AG04450 (cell line): ENCODE measurements at regions not wholly inside any gene's neighbourhood (a gene's known extent, or its start where the extent isn't known, plus 50 kb on each side); places are given as distances from the start of the nearest gene placed in this dataset.

Experiments used
- CTCF ChIA-PET: fragments of 300-600, 350-600 bp; formaldehyde crosslinking; extraction: SDS; loops from one replicate; lab custom pipeline; 2022; ENCODE audit warnings: antibody characterized with exemption, inconsistent platforms; lab: Charles Lee
- POLR2A ChIA-PET: fragments of 350-600 bp; formaldehyde crosslinking; extraction: SDS; loops from one replicate; lab custom pipeline; 2021; ENCODE audit warnings: antibody characterized with exemption, inconsistent platforms; lab: Yijun Ruan, JAX
- DNase-seq: peaks from one replicate; pipeline ENCODE4 v3.0.0-alpha.2; 2011; ENCODE audit warnings: low read depth, low spot score
- H3K27ac ChIP-seq: one replicate; pipeline ENCODE4 v1.5.1; 2012; ENCODE audit warnings: low read depth, low read length, control low read depth
- H3K27me3 ChIP-seq: one replicate; pipeline ENCODE4 v1.6.0; 2012; ENCODE audit warnings: low read length; ENCODE audit not compliant: control insufficient read depth, insufficient read depth
- H3K4me3 ChIP-seq: 2 replicates; pipeline ENCODE4 v1.5.1; 2011; ENCODE audit warnings: mild to moderate bottlenecking, low read depth, low read length, control low read depth
- H3K9me3 ChIP-seq: 2 replicates; pipeline ENCODE4 v1.5.1; 2012; ENCODE audit warnings: low read length; ENCODE audit not compliant: control insufficient read depth, insufficient read depth
- TF ChIP-seq, protein P1 (sequence below): IDR thresholded peaks from 2 replicates; pipeline ENCODE4 v1.5.1; 2011; ENCODE audit warnings: low read depth, low read length, control low read depth, inconsistent platforms

DNA sequence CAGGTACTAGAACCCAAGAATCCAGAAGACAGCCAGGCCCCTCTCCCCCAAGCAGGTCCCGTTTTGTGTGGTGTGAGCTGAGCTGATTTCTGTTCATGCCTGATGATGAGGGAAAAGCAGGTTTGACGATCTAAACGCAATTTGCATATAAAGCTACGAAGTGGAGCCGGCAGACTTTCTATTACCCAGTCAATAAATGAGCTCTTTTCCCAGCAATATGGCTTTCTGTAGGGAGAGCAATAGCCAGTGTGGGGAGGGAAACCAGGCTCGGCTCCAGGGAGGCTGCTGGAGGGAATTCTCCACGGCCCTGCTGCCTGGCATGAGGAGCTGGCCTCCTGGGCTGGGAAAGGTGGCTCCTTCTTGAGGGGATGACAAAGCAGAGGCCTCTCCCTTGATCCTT lies 140.7 kb upstream of the AJAP1 start:
- TF ChIP-seq, protein P1, sequence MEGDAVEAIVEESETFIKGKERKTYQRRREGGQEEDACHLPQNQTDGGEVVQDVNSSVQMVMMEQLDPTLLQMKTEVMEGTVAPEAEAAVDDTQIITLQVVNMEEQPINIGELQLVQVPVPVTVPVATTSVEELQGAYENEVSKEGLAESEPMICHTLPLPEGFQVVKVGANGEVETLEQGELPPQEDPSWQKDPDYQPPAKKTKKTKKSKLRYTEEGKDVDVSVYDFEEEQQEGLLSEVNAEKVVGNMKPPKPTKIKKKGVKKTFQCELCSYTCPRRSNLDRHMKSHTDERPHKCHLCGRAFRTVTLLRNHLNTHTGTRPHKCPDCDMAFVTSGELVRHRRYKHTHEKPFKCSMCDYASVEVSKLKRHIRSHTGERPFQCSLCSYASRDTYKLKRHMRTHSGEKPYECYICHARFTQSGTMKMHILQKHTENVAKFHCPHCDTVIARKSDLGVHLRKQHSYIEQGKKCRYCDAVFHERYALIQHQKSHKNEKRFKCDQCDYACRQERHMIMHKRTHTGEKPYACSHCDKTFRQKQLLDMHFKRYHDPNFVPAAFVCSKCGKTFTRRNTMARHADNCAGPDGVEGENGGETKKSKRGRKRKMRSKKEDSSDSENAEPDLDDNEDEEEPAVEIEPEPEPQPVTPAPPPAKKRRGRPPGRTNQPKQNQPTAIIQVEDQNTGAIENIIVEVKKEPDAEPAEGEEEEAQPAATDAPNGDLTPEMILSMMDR = no peak
- Histone ChIP-seq H3K4me3 (no peak overlapping the region), H3K27me3 (no peaks in the 10 kb centered on the region), H3K9me3 (peaks cover 93% of the 10 kb centered on the region), H3K27ac (no peak overlapping the region)
- DNase-seq = no peak
- CTCF ChIA-PET = no interaction called here
- POLR2A ChIA-PET = no interaction called here

DNA sequence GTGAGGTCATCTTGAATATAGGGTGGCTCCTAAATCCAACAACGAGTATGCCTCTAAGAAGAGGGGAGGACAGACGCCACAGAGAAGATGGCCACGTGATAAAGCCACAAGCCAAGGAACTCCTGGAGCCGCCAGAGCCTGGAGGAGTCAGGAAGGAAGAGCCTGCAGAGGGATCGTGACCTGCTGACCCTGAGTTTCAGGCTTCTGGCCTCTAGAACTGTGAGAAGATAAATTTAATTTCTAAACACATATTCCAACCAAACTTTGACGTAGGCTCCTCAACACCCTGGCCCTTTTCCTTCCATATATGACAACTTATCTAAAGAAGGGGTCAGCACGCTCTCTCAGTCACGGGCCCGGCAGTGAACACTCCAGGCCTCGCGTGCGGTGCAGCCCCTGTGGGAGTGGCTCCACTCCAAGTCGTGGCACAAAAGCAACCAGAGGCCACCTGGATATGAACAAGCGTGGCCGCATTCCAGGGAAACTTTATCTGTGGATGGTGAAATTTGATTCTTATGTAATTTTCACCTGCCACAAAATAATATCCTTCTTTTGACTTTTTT lies 138.6 kb upstream of the AJAP1 start:
- Histone ChIP-seq H3K9me3 (peaks cover 92% of the 10 kb centered on the region), H3K4me3 (no peak overlapping the region), H3K27ac (no peak overlapping the region), H3K27me3 (no peaks in the 10 kb centered on the region)
- ChIA-PET POLR2A (no interaction called here), CTCF (no interaction called here)
- DNase-seq = no peak
- TF ChIP-seq, protein P1 = no peak

DNA sequence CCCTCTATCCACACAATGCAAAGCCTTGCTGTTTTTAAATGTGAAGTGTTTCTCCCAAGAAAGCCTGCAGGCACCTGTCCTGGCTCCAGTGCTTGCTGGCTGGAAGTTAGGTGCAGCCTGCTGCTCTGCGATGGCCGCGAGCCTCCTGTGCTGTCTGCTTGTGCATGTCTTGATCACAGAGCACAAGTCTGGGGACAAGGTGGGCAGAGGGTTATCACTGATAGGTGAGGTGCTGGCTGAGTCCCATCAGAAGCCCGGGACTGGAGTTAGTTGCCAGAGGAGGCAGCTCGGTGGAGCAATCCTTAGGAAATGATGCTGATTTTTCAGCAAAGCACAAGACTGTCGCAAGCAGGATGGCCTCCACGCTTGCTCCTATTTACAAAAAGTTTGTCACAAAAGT lies 137.8 kb upstream of the AJAP1 start:
- H3K4me3 ChIP-seq = no peak overlapping the region
- TF ChIP-seq, protein P1 = no peak
- no peaks in the 10 kb centered on the region for H3K27me3 ChIP-seq
- ChIA-PET CTCF (no interaction called here), POLR2A (no interaction called here)
- H3K9me3 ChIP-seq = peaks cover 89% of the 10 kb centered on the region
- H3K27ac ChIP-seq = no peak overlapping the region
- DNase-seq = no peak

DNA sequence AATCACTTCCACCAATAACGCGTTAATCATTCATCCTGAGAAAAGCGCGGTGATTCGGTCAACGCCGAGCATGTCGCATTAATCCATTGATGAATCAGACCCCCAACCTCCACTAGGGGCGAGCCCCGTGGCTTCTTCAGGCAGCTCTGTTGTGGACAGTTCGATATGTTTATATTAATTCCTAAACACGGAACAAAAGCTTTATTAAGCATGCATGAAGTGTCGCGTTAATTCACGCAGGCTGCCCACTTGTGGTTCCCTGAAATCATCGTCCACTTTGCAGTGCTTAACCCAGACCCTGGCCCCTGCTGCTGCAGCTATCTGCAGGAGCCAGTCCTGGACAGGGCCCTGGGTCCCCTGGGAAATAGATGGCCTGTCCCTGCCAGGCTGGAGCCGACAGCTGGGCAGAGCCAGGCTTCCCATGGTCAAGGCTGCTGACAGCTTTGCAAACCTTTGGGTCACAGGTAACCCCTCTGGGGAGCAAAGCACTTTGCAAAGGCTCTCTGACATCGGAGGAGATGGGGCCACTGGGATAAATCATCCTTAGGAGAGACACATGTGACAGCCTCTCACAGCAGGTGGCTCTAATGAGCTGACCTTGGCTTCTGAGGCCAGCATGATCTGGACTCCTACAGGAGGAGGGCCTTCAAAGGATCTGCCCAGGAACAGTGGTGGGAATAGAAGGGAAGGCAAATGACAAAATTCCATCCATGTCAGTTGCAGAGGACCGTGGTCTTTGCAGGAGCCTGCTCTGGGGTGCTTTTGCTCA lies 137.0 kb upstream of the AJAP1 start:
- TF ChIP-seq, protein P1 = no peak
- H3K27ac ChIP-seq = no peak overlapping the region
- H3K27me3 ChIP-seq = no peaks in the 10 kb centered on the region
- peaks cover 85% of the 10 kb centered on the region for H3K9me3 ChIP-seq
- ChIA-PET POLR2A (no interaction called here), CTCF (no interaction called here)
- no peak for DNase-seq
- H3K4me3 ChIP-seq = no peak overlapping the region

DNA sequence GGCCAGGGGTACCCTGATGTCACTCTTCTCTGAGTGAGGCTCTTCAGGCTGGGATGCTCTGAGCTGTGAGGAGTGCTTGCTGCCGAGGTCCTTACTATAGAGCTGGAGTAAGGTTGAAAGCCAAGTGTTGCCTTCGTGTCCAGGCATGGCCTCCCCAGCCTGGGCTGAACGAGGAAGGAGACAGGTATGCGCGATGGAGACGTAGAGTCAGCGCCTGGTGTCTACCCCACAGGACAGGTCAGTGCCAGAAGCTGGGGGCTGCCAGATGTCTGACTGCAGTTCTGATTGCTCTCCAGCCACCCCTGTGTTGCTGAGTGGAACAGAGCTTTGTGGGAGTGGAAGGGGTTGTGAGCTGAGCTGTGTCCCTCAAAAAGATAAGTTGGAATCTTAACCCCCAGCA lies 135.8 kb upstream of the AJAP1 start:
- H3K4me3 ChIP-seq = no peak overlapping the region
- H3K9me3 ChIP-seq = peaks cover 76% of the 10 kb centered on the region
- TF ChIP-seq, protein P1 = no peak
- no peaks in the 10 kb centered on the region for H3K27me3 ChIP-seq
- DNase-seq = no peak
- CTCF ChIA-PET = no interaction called here
- H3K27ac ChIP-seq = no peak overlapping the region
- POLR2A ChIA-PET = no interaction called here
